Calu3 (cell line): ENCODE measurements at regions not wholly inside any gene's neighbourhood (a gene's known extent, or its start where the extent isn't known, plus 50 kb on each side); places are given as distances from the start of the nearest gene placed in this dataset.
"Not testable (repeated sequence)": the region's sequence is repeated elsewhere in the genome, so short reads cannot be mapped to it uniquely, and the experiment has no call there.

Source experiments
- BruUV-seq: library from RNA; stranded (reverse); fragments of 400-500 nt; replicated peaks from 2 replicates; lab custom pipeline; 2021; lab: Mats Ljungman, UMichigan
- CTCF ChIA-PET: fragments of 300-600 bp; sonication (Branson Sonifier 250); formaldehyde crosslinking; loops from one replicate; lab custom pipeline; 2022; ENCODE audit warnings: antibody characterized with exemption; lab: Charles Lee
- DNase-seq: peaks from one replicate; pipeline ENCODE4 v3.0.0; 2022
- H3K27ac Mint-ChIP-seq: one replicate; pipeline ENCODE4 v1.8.0; 2022; ENCODE audit warnings: mixed read lengths; ENCODE audit not compliant: unreplicated experiment
- H3K27me3 Mint-ChIP-seq: one replicate; pipeline ENCODE4 v1.8.0; 2022; ENCODE audit warnings: mixed read lengths; ENCODE audit not compliant: unreplicated experiment
- H3K36me3 Mint-ChIP-seq: one replicate; pipeline ENCODE4 v1.8.0; 2022; ENCODE audit warnings: mild to moderate bottlenecking, moderate library complexity, mixed read lengths; ENCODE audit not compliant: insufficient read depth, unreplicated experiment
- H3K4me1 Mint-ChIP-seq: one replicate; pipeline ENCODE4 v1.8.0; 2022; ENCODE audit warnings: mild to moderate bottlenecking, low read depth, mixed read lengths; ENCODE audit not compliant: unreplicated experiment
- H3K4me3 Mint-ChIP-seq: one replicate; pipeline ENCODE4 v1.8.0; 2022; ENCODE audit warnings: mild to moderate bottlenecking, low read depth, moderate library complexity, mixed read lengths; ENCODE audit not compliant: unreplicated experiment
- H3K9me3 Mint-ChIP-seq: one replicate; pipeline ENCODE4 v1.8.0; 2022; ENCODE audit warnings: low read depth, mixed read lengths; ENCODE audit not compliant: unreplicated experiment
- CTCF ChIP-seq: fragments of 200-600 bp; IDR thresholded peaks from one replicate; pipeline ENCODE4 v1.8.0; 2022; ENCODE audit warnings: antibody characterized with exemption; ENCODE audit not compliant: unreplicated experiment
- intact Hi-C: fragments of 100-400 bp; cut with micrococcal nuclease; formaldehyde crosslinking; loops from one replicate; pipeline ENCODE4 v1.10.0; 2022; ENCODE audit not compliant: unreplicated experiment

GRCh38 chr2:208892203-208892602 is 485.6 kb downstream of the PTH2R start:
- no TSS peak for BruUV-seq
- CTCF ChIA-PET = interaction anchor here (1.0 kb wide), 1 partner anchor 53 kb away, joined by 3 read pairs; no protein-coding TSS in a partner anchor
- intact Hi-C loops = no loop called here
- TF ChIP-seq CTCF = no peak
- no peak for DNase-seq
- Mint-ChIP-seq H3K4me1 (no peaks in the 10 kb centered on the region), H3K9me3 (peaks cover 3% of the 10 kb centered on the region), H3K4me3 (no peak overlapping the region), H3K27me3 (no peaks in the 10 kb centered on the region), H3K36me3 (no peaks in the 10 kb centered on the region), H3K27ac (no peak overlapping the region)

- H3K9me3 Mint-ChIP-seq = no peaks in the 10 kb centered on the region
- BruUV-seq = no TSS peak
- no peak for TF ChIP-seq CTCF
- H3K27ac Mint-ChIP-seq = no peak overlapping the region
- intact Hi-C loops = no loop called here
- DNase-seq = no peak
- no peaks in the 10 kb centered on the region for H3K27me3 Mint-ChIP-seq
- no peaks in the 10 kb centered on the region for H3K36me3 Mint-ChIP-seq
- H3K4me3 Mint-ChIP-seq = no peak overlapping the region
- no peaks in the 10 kb centered on the region for H3K4me1 Mint-ChIP-seq
- CTCF ChIA-PET = no interaction called here
Observed at GRCh38 chr2:208906330-208906729, 499.7 kb downstream of the PTH2R start.

GRCh38 chr2:208915401-208915800 is 508.4 kb upstream of the MAP2 start:
- intact Hi-C loops = no loop called here
- BruUV-seq = no TSS peak
- H3K27ac Mint-ChIP-seq = no peak overlapping the region
- CTCF ChIA-PET = no interaction called here
- no peak overlapping the region for H3K4me3 Mint-ChIP-seq
- H3K27me3 Mint-ChIP-seq = no peaks in the 10 kb centered on the region
- TF ChIP-seq CTCF = no peak
- no peaks in the 10 kb centered on the region for H3K9me3 Mint-ChIP-seq
- H3K4me1 Mint-ChIP-seq = no peaks in the 10 kb centered on the region
- H3K36me3 Mint-ChIP-seq = no peaks in the 10 kb centered on the region
- no peak for DNase-seq

- Mint-ChIP-seq H3K9me3 (peaks cover 5% of the 10 kb centered on the region), H3K27ac (no peak overlapping the region), H3K4me3 (no peak overlapping the region), H3K4me1 (no peaks in the 10 kb centered on the region), H3K36me3 (no peaks in the 10 kb centered on the region), H3K27me3 (no peaks in the 10 kb centered on the region)
- no TSS peak for BruUV-seq
- TF ChIP-seq CTCF = no peak
- intact Hi-C loops = no loop called here
- CTCF ChIA-PET = no interaction called here
- DNase-seq = no peak
Observed at GRCh38 chr2:208916881-208917280, 507.0 kb upstream of the MAP2 start.

GRCh38 chr2:208921358-208921757 is 502.5 kb upstream of the MAP2 start:
- H3K9me3 Mint-ChIP-seq, H3K27me3 Mint-ChIP-seq, H3K4me1 Mint-ChIP-seq, H3K4me3 Mint-ChIP-seq, H3K27ac Mint-ChIP-seq, H3K36me3 Mint-ChIP-seq, intact Hi-C loops, DNase-seq, CTCF ChIA-PET, BruUV-seq: not testable (repeated sequence)
